ENCODE measurements at regions not wholly inside any gene's neighbourhood (a gene's known extent, or its start where the extent isn't known, plus 50 kb on each side); places are given as distances from the start of the nearest gene placed in this dataset.

DNA sequence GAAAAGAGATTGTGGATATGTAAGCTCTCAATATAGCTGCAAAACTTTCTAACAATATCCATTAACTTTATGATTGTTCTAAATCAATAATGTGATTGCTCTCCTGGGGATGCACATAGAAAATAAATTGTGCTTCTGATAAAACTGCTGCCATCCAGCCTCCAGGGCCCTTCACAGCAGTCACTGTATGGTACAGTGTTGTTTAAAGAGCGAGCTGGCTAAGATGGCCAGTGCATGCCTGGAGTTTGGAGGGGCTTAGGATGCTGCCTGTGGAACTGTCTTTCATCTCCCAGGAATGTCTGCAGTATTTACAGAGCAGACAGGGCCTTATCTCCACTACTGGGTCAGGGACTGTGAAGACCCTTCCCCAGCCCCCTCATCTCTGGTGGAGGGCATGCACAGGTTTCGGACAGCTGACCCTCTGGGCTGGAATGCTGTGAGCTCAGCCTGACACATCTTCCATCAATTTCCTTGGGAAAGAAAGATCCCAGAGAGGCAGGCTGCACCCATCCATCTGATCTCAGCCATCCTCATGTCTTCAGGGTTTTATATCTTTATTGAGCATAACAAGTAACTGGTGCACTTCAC, 137.0 kb downstream of the PLPP3 start:
- DNase-seq: no peak

GRCh38 chr1:56441601-56442000, 137.8 kb downstream of the PLPP3 start:
- no peak for DNase-seq

- DNase-seq: no peak
Measured at GRCh38 chr1:56439610-56440264, 139.6 kb downstream of the PLPP3 start.

DNA sequence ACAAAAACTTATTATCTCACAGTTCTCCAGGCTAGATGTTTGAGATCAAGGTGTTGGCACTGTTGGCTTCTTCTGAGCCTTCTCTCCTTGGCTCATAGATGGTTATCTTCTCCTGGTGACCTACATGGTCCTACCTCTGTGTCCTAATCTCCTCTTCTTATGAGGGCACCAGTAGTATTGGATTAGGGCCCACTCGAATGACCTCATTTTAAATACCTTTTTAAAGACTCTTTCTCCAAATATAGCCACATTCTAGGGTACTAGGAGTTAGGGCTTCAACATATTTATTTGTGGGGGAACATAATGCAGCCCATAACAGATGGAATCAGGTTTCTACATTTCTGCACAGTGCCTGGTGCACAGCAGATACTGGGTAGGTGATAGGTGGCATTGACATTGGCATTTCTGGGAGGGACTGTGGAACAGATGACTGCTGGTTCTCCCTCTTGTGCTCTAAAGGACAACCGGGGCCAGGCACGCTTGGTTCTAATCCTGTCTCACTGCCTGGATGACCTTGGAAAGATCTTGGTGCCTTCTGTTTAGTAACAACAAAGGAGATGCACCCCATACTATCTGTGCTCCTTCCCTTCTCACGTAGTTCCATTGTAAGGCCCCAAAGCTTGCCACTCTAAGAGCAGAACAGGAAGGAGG, 140.3 kb downstream of the PLPP3 start:
- no peak for DNase-seq

- DNase-seq: no peak
Measured at GRCh38 chr1:56437959-56438358, 141.4 kb downstream of the PLPP3 start.

- no peak for DNase-seq
Measured at GRCh38 chr1:56436912-56437417, 142.4 kb downstream of the PLPP3 start.

DNA sequence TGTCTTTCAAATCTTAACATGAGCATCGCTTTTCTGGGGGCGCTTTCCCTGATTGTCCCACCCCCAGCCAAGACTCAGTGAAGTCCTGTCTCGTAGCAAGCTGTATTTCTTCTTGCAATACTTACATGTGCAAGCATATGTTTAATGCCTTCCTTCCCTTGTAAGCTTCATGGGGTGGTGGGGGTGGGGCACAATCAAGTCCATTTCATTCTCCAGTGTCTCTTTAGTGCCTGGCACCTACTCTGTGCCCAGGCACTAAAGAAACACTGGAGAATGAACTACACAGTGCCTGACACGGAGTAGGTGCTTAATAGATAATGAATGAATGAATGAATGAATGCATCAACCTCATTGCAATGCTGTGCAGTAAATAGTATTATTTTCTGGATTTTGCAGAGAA, 143.1 kb downstream of the PLPP3 start:
- DNase-seq: no peak

- DNase-seq: no peak
Measured at GRCh38 chr1:56435434-56436262, 143.7 kb downstream of the PLPP3 start.

DNA sequence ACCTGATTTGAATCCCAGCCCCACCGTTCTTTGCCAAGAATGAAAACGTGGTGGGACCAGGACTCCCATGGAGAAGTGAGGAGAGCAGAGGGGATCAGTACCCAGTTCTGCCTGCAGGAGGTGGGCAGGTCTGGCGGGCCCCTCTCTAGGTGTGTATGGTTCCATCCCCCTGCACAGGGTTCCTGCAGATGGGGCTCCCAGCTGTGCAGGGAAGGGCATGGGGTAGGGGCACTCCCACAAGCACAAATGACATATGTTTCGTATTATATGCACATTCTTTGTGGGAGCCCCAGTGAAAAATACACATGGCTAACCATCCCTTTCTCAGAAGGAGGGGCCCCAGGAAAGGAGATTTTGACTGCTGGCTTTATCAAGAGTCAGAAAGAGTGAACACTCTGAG, 144.6 kb downstream of the PLPP3 start:
- DNase-seq: no peak

- DNase-seq: no peak
Measured at GRCh38 chr1:56434025-56434424, 145.3 kb downstream of the PLPP3 start.

GRCh38 chr1:56433056-56433577, 146.2 kb downstream of the PLPP3 start:
- DNase-seq: no peak

DNA sequence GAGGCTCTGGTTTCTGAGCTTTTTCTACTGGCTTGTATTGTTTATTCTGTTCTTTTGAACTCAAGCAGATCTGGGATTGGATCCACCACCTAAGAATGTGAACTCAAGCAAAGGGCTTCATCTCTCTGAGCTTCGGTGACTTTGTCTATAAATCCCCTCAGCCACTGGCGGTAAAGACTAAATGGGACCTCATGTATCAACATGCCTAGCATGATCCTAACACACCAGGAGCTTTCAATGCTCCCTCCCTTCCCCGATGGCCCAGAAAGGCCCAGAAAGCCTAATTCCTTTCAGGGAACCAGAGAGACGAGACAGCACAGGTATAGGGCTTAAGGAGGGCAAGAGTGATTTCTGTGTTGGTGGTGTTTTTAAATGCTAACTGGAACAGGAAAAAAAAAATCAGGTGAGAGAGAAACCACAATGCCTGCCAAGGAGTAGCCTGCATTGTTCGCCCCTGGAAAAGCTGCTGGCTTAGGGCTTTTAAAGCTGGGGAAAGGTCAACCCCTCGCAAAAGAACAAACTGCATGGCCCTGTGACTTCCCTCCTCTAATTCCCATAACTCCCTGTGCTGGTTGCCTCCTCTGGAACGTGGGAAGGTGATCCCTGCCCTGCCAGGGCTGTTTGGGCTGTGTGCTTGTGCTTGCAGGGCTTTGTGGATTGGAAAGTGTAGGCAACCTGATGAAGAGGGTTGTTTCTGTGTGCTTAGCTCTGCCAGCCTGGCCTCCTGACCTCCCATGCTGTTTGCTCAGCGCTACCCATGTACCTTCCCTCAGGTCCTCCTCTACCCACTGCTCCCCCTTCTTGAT, 147.0 kb downstream of the PLPP3 start:
- DNase-seq: no peak

- no peak for DNase-seq
Measured at GRCh38 chr1:56430141-56430839, 149.1 kb downstream of the PLPP3 start.

- no peak for DNase-seq
Measured at GRCh38 chr1:56429288-56429687, 150.1 kb downstream of the PLPP3 start.

GRCh38 chr1:56426587-56427381, 152.6 kb downstream of the PLPP3 start:
- no peak for DNase-seq

DNA sequence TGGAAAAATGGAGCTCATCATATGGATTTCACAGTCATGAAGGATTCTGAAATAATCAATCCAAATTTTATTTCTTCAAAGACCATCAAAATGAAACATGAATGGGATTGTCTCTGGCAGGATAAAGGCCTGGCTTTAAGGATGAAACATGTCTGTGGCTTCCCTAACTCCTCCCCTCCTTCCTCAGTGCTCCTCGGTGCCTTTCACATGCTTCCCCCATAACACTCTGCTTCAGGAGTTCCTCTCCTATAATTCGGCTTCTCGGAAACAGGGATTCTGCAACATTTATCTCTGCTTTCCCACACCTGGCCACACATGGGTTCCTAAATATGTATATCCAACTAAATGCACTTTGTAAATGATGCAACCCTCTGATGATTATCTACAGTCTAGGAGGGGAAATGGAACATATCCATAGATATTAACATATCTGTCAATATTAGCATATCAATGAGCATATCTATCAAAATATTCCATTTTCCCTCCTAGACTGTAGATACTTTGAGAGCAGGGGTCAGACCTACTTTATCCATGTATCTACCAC, 153.8 kb downstream of the PLPP3 start:
- no peak for DNase-seq

DNA sequence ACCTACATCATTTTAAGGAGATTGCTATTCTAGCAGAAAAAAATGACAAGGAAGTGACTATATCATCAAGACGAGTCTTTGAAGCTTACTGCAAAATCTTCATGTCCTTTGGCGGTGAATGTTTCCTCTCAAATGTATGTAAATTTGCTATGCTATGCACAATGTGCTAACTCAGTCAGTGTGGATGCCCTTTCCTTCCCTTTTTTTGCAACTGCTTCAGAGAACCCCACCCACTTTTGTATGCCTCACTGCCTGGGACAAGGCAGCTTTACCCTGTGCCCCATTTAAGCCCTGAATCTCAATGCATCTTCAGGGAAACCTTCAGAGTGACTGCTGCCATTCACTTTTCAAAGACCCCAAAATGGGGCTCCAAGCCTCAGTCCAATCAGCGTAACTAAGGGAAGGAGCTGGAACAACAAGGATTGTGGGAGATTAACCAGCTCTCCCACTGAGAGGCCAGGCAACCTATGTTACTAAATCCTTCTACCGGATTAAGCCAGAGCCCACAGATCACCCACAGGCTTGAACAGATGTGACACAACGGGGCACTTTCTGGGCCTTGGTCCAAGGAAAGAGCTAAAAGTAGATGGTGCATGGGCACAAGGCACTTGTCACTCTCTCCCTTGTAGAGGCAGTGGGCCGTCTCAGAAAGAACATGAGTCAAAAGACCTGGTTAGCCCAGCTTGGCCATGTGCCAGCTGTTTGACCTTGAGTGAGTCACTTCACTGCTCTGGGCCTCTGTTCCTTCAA, 154.4 kb downstream of the PLPP3 start:
- DNase-seq: no peak

GRCh38 chr1:56423716-56424115, 155.6 kb downstream of the PLPP3 start:
- no peak for DNase-seq

GRCh38 chr1:56418151-56418631, 161.2 kb downstream of the PLPP3 start:
- DNase-seq: no peak

GRCh38 chr1:56417646-56418045, 161.7 kb downstream of the PLPP3 start:
- DNase-seq: no peak

All from stimulated activated CD4-positive, alpha-beta T cell treated with anti-CD3 and anti-CD28 coated beads, Interleukin-2, amount 100 ng/mL, for 24 hours (primary cell).